Central memory CD8-positive, alpha-beta T cell (primary cell): ENCODE measurements at regions not wholly inside any gene's neighbourhood (a gene's known extent, or its start where the extent isn't known, plus 50 kb on each side); places are given as distances from the start of the nearest gene placed in this dataset.

ENCODE experiments used
- ATAC-seq: fragments of 150-1000 bp; cut with Tn5 transposase; replicated peaks from 2 replicates; pipeline ENCODE4 v1.10.0; 2022; ENCODE audit warnings: mild to moderate bottlenecking, moderate FRiP score, moderate number of reproducible peaks; ENCODE audit not compliant: poor library complexity, severe bottlenecking; ENCODE audit errors: extremely low read depth
- DNase-seq, 2 donors: peaks; one replicate each; pipeline ENCODE4 v3.0.0; 2021; ENCODE audit warnings: low spot score in 2 of 2
- H3K27ac Mint-ChIP-seq: one replicate; pipeline ENCODE4 v1.8.0; 2022; ENCODE audit warnings: low read depth, mild to moderate bottlenecking, moderate library complexity, mixed read lengths
- H3K27me3 Mint-ChIP-seq: one replicate; pipeline ENCODE4 v1.8.0; 2022; ENCODE audit warnings: mixed read lengths
- H3K36me3 Mint-ChIP-seq: one replicate; pipeline ENCODE4 v1.8.0; 2022; ENCODE audit warnings: mild to moderate bottlenecking, moderate library complexity, mixed read lengths; ENCODE audit not compliant: insufficient read depth
- H3K4me1 Mint-ChIP-seq: one replicate; pipeline ENCODE4 v1.8.0; 2022; ENCODE audit warnings: mixed read lengths
- H3K4me3 Mint-ChIP-seq: one replicate; pipeline ENCODE4 v1.8.0; 2022; ENCODE audit warnings: mild to moderate bottlenecking, moderate library complexity, mixed read lengths
- H3K9me3 Mint-ChIP-seq: one replicate; pipeline ENCODE4 v1.8.0; 2022; ENCODE audit warnings: mixed read lengths

- no peak overlapping the region for H3K4me3 Mint-ChIP-seq
- H3K9me3 Mint-ChIP-seq = no peaks in the 10 kb centered on the region
- ATAC-seq (no peak), DNase-seq (no peak)
- peaks cover 38% of the 10 kb centered on the region for H3K27me3 Mint-ChIP-seq
- H3K27ac Mint-ChIP-seq = no peak overlapping the region
- no peaks in the 10 kb centered on the region for H3K4me1 Mint-ChIP-seq
- no peaks in the 10 kb centered on the region for H3K36me3 Mint-ChIP-seq
These were observed 240.2 kb downstream of the ATG4C start for GRCh38 chr1:63024132-63024531.

GRCh38 chr1:63027176-63027575 is 243.2 kb downstream of the ATG4C start:
- H3K36me3 Mint-ChIP-seq = no peaks in the 10 kb centered on the region
- ATAC-seq = no peak
- DNase-seq = no peak
- H3K27ac Mint-ChIP-seq = no peak overlapping the region
- no peak overlapping the region for H3K4me3 Mint-ChIP-seq
- no peaks in the 10 kb centered on the region for H3K9me3 Mint-ChIP-seq
- peaks cover 40% of the 10 kb centered on the region for H3K27me3 Mint-ChIP-seq
- no peaks in the 10 kb centered on the region for H3K4me1 Mint-ChIP-seq

GRCh38 chr1:63032171-63032570 is 248.2 kb downstream of the ATG4C start:
- Mint-ChIP-seq H3K27ac (no peak overlapping the region), H3K36me3 (no peaks in the 10 kb centered on the region), H3K27me3 (peaks cover 35% of the 10 kb centered on the region), H3K4me3 (no peak overlapping the region), H3K9me3 (no peaks in the 10 kb centered on the region), H3K4me1 (no peaks in the 10 kb centered on the region)
- DNase-seq (no peak), ATAC-seq (no peak)

- Mint-ChIP-seq H3K36me3 (no peaks in the 10 kb centered on the region), H3K27ac (no peak overlapping the region)
These were observed 249.3 kb downstream of the ATG4C start for GRCh38 chr1:63033211-63033610.

GRCh38 chr1:63034256-63034655 is 250.3 kb downstream of the ATG4C start:
- no peaks in the 10 kb centered on the region for H3K4me1 Mint-ChIP-seq
- H3K9me3 Mint-ChIP-seq = no peaks in the 10 kb centered on the region
- DNase-seq = no peak
- no peak overlapping the region for H3K27ac Mint-ChIP-seq
- peaks cover 23% of the 10 kb centered on the region for H3K27me3 Mint-ChIP-seq
- no peak for ATAC-seq
- no peaks in the 10 kb centered on the region for H3K36me3 Mint-ChIP-seq
- no peak overlapping the region for H3K4me3 Mint-ChIP-seq

More at GRCh38 chr1:63033211-63033610, 249.3 kb downstream of the ATG4C start:
- ATAC-seq (no peak), DNase-seq (no peak)
- Mint-ChIP-seq H3K27me3 (peaks cover 31% of the 10 kb centered on the region), H3K4me3 (no peak overlapping the region), H3K4me1 (no peaks in the 10 kb centered on the region), H3K9me3 (no peaks in the 10 kb centered on the region)

GRCh38 chr1:63038586-63038985 is 254.7 kb downstream of the ATG4C start:
- Mint-ChIP-seq H3K27me3 (peaks cover 10% of the 10 kb centered on the region), H3K4me1 (no peaks in the 10 kb centered on the region), H3K36me3 (no peaks in the 10 kb centered on the region), H3K9me3 (no peaks in the 10 kb centered on the region), H3K4me3 (no peak overlapping the region), H3K27ac (no peak overlapping the region)
- ATAC-seq (no peak), DNase-seq (no peak)

GRCh38 chr1:63041660-63042059 is 257.7 kb downstream of the ATG4C start:
- DNase-seq = no peak
- no peaks in the 10 kb centered on the region for H3K36me3 Mint-ChIP-seq
- ATAC-seq = no peak
- H3K4me1 Mint-ChIP-seq = no peaks in the 10 kb centered on the region
- H3K27ac Mint-ChIP-seq = no peak overlapping the region
- H3K4me3 Mint-ChIP-seq = no peak overlapping the region
- H3K27me3 Mint-ChIP-seq = peaks cover 2% of the 10 kb centered on the region
- no peaks in the 10 kb centered on the region for H3K9me3 Mint-ChIP-seq

- Mint-ChIP-seq H3K27ac (no peak overlapping the region), H3K36me3 (no peaks in the 10 kb centered on the region), H3K9me3 (no peaks in the 10 kb centered on the region), H3K27me3 (no peaks in the 10 kb centered on the region), H3K4me3 (no peak overlapping the region), H3K4me1 (no peaks in the 10 kb centered on the region)
- ATAC-seq (no peak), DNase-seq (no peak)
These were observed 258.3 kb downstream of the ATG4C start for GRCh38 chr1:63042278-63042677.

- H3K27me3 Mint-ChIP-seq = peaks cover 8% of the 10 kb centered on the region
- no peak overlapping the region for H3K4me3 Mint-ChIP-seq
- DNase-seq (no peak), ATAC-seq (no peak)
- no peak overlapping the region for H3K27ac Mint-ChIP-seq
- no peaks in the 10 kb centered on the region for H3K9me3 Mint-ChIP-seq
- no peaks in the 10 kb centered on the region for H3K36me3 Mint-ChIP-seq
- H3K4me1 Mint-ChIP-seq = no peaks in the 10 kb centered on the region
These were observed 262.6 kb downstream of the ATG4C start for GRCh38 chr1:63046539-63046938.

- H3K4me3 Mint-ChIP-seq = no peak overlapping the region
- no peaks in the 10 kb centered on the region for H3K9me3 Mint-ChIP-seq
- DNase-seq (no peak), ATAC-seq (no peak)
- H3K36me3 Mint-ChIP-seq = no peaks in the 10 kb centered on the region
- no peak overlapping the region for H3K27ac Mint-ChIP-seq
- H3K4me1 Mint-ChIP-seq = no peaks in the 10 kb centered on the region
- H3K27me3 Mint-ChIP-seq = peaks cover 8% of the 10 kb centered on the region
These were observed 265.2 kb downstream of the ATG4C start for GRCh38 chr1:63049135-63049534.

- Mint-ChIP-seq H3K27me3 (peaks cover 20% of the 10 kb centered on the region), H3K27ac (no peak overlapping the region), H3K36me3 (no peaks in the 10 kb centered on the region), H3K4me1 (no peaks in the 10 kb centered on the region), H3K9me3 (no peaks in the 10 kb centered on the region), H3K4me3 (no peak overlapping the region)
- no peak for DNase-seq
- ATAC-seq = no peak
These were observed 267.4 kb downstream of the ATG4C start for GRCh38 chr1:63051356-63051755.

GRCh38 chr1:63051886-63052285 is 268.0 kb downstream of the ATG4C start:
- no peaks in the 10 kb centered on the region for H3K9me3 Mint-ChIP-seq
- H3K4me1 Mint-ChIP-seq = no peaks in the 10 kb centered on the region
- H3K27me3 Mint-ChIP-seq = peaks cover 20% of the 10 kb centered on the region
- no peak for DNase-seq
- H3K27ac Mint-ChIP-seq = no peak overlapping the region
- no peak for ATAC-seq
- H3K4me3 Mint-ChIP-seq = no peak overlapping the region
- H3K36me3 Mint-ChIP-seq = no peaks in the 10 kb centered on the region

GRCh38 chr1:63054184-63054583 is 268.2 kb upstream of the FOXD3 start:
- H3K27ac Mint-ChIP-seq = no peak overlapping the region
- no peak for DNase-seq
- no peaks in the 10 kb centered on the region for H3K36me3 Mint-ChIP-seq
- H3K4me3 Mint-ChIP-seq = no peak overlapping the region
- no peak for ATAC-seq
- no peaks in the 10 kb centered on the region for H3K9me3 Mint-ChIP-seq
- H3K4me1 Mint-ChIP-seq = no peaks in the 10 kb centered on the region
- peaks cover 30% of the 10 kb centered on the region for H3K27me3 Mint-ChIP-seq

- no peak for DNase-seq
- no peak overlapping the region for H3K4me3 Mint-ChIP-seq
- no peaks in the 10 kb centered on the region for H3K27me3 Mint-ChIP-seq
- ATAC-seq = no peak
- no peak overlapping the region for H3K27ac Mint-ChIP-seq
- H3K36me3 Mint-ChIP-seq = no peaks in the 10 kb centered on the region
- H3K4me1 Mint-ChIP-seq = no peaks in the 10 kb centered on the region
- H3K9me3 Mint-ChIP-seq = no peaks in the 10 kb centered on the region
These were observed 259.0 kb upstream of the FOXD3 start for GRCh38 chr1:63063367-63063766.
